ENCODE measurements at regions not wholly inside any gene's neighbourhood (a gene's known extent, or its start where the extent isn't known, plus 50 kb on each side); places are given as distances from the start of the nearest gene placed in this dataset.

DNA sequence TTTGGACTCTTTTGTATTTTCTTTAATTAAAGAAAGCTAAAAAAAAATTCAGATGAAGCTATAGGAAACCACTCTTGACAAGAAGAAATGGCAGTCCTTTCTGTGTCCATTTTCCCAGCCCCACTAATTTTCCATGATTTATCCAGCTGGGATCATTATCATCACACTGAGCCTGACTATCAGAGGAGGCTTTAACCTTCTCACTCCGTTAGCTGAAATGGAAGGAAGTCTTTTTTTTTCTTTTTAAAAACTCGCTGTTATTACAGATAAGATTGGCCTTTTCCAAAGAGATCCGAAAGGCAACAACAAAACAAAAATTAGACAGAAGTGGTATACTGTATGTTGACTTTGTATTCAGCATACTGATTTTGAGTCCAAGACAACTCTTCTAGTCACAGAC lies 366.2 kb upstream of the ROPN1 start:
- Mint-ChIP-seq H3K36me3 (no peaks in the 10 kb centered on the region), H3K4me3 (no peak overlapping the region), H3K9me3 (peaks cover 0 to 2% (median 0%) of the 10 kb centered on the region in 7 donors), H3K27me3 (ENCODE audit: low read depth in 3 of 3) (peaks cover 3 to 9% (median 5%) of the 10 kb centered on the region in 3 donors), H3K27ac (no peak overlapping the region), H3K4me1 (no peaks in the 10 kb centered on the region)
- H3K79me2 ChIP-seq (ENCODE audit: insufficient read depth, low read length): no peaks in the 10 kb centered on the region
- no peak overlapping the region for H2AFZ ChIP-seq (ENCODE audit: insufficient read depth, low read depth, low read length, poor library complexity, severe bottlenecking)
- no peaks in the 10 kb centered on the region for H3K4me1 ChIP-seq (ENCODE audit: control insufficient read depth in 1 of 2, insufficient read depth in 2 of 2, low read length in 2 of 2)
- no peaks in the 10 kb centered on the region for H3K9me3 ChIP-seq (replicated peaks in 1 of 2; ENCODE audit: control insufficient read depth in 1 of 2, insufficient read depth in 1 of 2, low read length in 2 of 2)
- TF ChIP-seq, protein P1, sequence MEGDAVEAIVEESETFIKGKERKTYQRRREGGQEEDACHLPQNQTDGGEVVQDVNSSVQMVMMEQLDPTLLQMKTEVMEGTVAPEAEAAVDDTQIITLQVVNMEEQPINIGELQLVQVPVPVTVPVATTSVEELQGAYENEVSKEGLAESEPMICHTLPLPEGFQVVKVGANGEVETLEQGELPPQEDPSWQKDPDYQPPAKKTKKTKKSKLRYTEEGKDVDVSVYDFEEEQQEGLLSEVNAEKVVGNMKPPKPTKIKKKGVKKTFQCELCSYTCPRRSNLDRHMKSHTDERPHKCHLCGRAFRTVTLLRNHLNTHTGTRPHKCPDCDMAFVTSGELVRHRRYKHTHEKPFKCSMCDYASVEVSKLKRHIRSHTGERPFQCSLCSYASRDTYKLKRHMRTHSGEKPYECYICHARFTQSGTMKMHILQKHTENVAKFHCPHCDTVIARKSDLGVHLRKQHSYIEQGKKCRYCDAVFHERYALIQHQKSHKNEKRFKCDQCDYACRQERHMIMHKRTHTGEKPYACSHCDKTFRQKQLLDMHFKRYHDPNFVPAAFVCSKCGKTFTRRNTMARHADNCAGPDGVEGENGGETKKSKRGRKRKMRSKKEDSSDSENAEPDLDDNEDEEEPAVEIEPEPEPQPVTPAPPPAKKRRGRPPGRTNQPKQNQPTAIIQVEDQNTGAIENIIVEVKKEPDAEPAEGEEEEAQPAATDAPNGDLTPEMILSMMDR (IDR thresholded peaks at IDR 0.05): no peak
- H3K27me3 ChIP-seq (ENCODE audit: control insufficient read depth in 2 of 2, insufficient read depth in 2 of 2, low read length in 2 of 2): peaks cover 0 to 3% of the 10 kb centered on the region in 2 donors
- intact Hi-C loops (cut with micrococcal nuclease): no loop called here
- H3K27ac ChIP-seq (ENCODE audit: low read depth in 1 of 2, low read length in 2 of 2): no peak overlapping the region
- no peak for DNase-seq
- H3K9ac ChIP-seq (ENCODE audit: insufficient read depth, low read length, poor library complexity, severe bottlenecking): no peak overlapping the region
- H3K4me2 ChIP-seq (replicated peaks; ENCODE audit: extremely low read depth, low read length, poor library complexity, severe bottlenecking): no peak overlapping the region
- WGBS (ENCODE audit: insufficient coverage): no CpG with 5 or more reads among the region's 3 CpGs
- H3K36me3 ChIP-seq (replicated peaks in 1 of 2; ENCODE audit: control insufficient read depth in 1 of 2, insufficient read depth in 2 of 2, low read length in 2 of 2): no peaks in the 10 kb centered on the region
- no peaks in the 10 kb centered on the region for H4K20me1 ChIP-seq (ENCODE audit: insufficient read depth, low read length)
- H3K4me3 ChIP-seq (replicated peaks in 1 of 3; ENCODE audit: low read depth in 2 of 3, low read length in 3 of 3): no peak overlapping the region

DNA sequence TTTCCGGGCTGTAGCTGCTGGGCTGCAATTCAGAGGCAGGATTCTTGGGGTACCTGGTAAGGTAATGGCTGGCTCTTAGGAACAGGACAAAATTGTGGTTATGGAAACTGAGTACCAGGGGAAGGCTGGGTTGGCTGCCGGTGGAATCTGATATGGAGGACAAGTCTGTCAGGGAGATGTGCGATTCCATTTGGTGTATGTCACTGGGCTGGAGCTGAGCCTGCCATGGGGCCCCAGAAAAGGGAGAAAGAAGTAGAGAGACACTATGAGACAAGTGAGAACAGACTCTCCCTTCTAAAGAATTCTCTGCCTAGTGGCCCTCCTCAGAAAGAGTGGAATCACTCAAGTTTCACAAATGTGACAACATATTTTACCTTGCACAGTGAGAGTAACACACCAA lies 368.2 kb upstream of the ROPN1 start:
- intact Hi-C loops (cut with micrococcal nuclease): no loop called here
- 96% methylated on average over 3 of the region's 3 CpGs for WGBS (ENCODE audit: insufficient coverage)

More for the DNA sequence above, 368.2 kb upstream of the ROPN1 start:
- Histone ChIP-seq H3K4me1 (ENCODE audit: control insufficient read depth in 1 of 2, insufficient read depth in 2 of 2, low read length in 2 of 2) (no peaks in the 10 kb centered on the region), H3K4me3 (replicated peaks in 1 of 3; ENCODE audit: low read depth in 2 of 3, low read length in 3 of 3) (no peak overlapping the region), H3K9me3 (replicated peaks in 1 of 2; ENCODE audit: control insufficient read depth in 1 of 2, insufficient read depth in 1 of 2, low read length in 2 of 2) (no peaks in the 10 kb centered on the region), H4K20me1 (ENCODE audit: insufficient read depth, low read length) (no peaks in the 10 kb centered on the region), H3K36me3 (replicated peaks in 1 of 2; ENCODE audit: control insufficient read depth in 1 of 2, insufficient read depth in 2 of 2, low read length in 2 of 2) (no peaks in the 10 kb centered on the region), H3K27me3 (ENCODE audit: control insufficient read depth in 2 of 2, insufficient read depth in 2 of 2, low read length in 2 of 2) (no peaks in the 10 kb centered on the region), H3K27ac (ENCODE audit: low read depth in 1 of 2, low read length in 2 of 2) (no peak overlapping the region), H3K9ac (ENCODE audit: insufficient read depth, low read length, poor library complexity, severe bottlenecking) (no peak overlapping the region), H2AFZ (ENCODE audit: insufficient read depth, low read depth, low read length, poor library complexity, severe bottlenecking) (no peak overlapping the region), H3K4me2 (replicated peaks; ENCODE audit: extremely low read depth, low read length, poor library complexity, severe bottlenecking) (no peak overlapping the region), H3K79me2 (ENCODE audit: insufficient read depth, low read length) (no peaks in the 10 kb centered on the region)
- TF ChIP-seq, protein P1 (IDR thresholded peaks at IDR 0.05): no peak
- no peaks in the 10 kb centered on the region for H3K36me3 Mint-ChIP-seq
- H3K27ac Mint-ChIP-seq: no peak overlapping the region
- DNase-seq: no peak
- peaks cover 0 to 2% (median 0%) of the 10 kb centered on the region in 7 donors for H3K9me3 Mint-ChIP-seq
- H3K4me1 Mint-ChIP-seq: peaks cover 5% of the 10 kb centered on the region
- H3K27me3 Mint-ChIP-seq (ENCODE audit: low read depth in 3 of 3): peaks cover 1 to 8% (median 5%) of the 10 kb centered on the region in 3 donors
- H3K4me3 Mint-ChIP-seq: no peak overlapping the region

All from CD14-positive monocyte (primary cell).